BE2C (cell line): ENCODE measurements at regions not wholly inside any gene's neighbourhood (a gene's known extent, or its start where the extent isn't known, plus 50 kb on each side); places are given as distances from the start of the nearest gene placed in this dataset.

Experiments used
- DNase-seq: peaks from one replicate; pipeline ENCODE4 v3.0.0-alpha.2; 2020
- H3K27me3 ChIP-seq: fragments of 250-450 bp; sonication (Bioruptor Pico); 2 replicates; pipeline ENCODE4 v1.5.1; 2020; ENCODE audit warnings: mild to moderate bottlenecking
- H3K36me3 ChIP-seq: fragments of 250-450 bp; sonication (Bioruptor Pico); 2 replicates; pipeline ENCODE4 v1.5.1; 2020; ENCODE audit warnings: mild to moderate bottlenecking
- H3K4me1 ChIP-seq: fragments of 250-450 bp; sonication (Bioruptor Pico); 2 replicates; pipeline ENCODE4 v1.5.1; 2020
- H3K4me3 ChIP-seq: 2 replicates; pipeline ENCODE4 v1.5.1; 2011; ENCODE audit warnings: low read depth, low read length
- H3K9me3 ChIP-seq: fragments of 250-450 bp; sonication (Bioruptor Pico); 2 replicates; pipeline ENCODE4 v1.5.1; 2020
- TF ChIP-seq, protein P1 (sequence below): IDR thresholded peaks from 2 replicates; pipeline ENCODE4 v1.5.1; 2012; ENCODE audit warnings: mild to moderate bottlenecking, low read depth, low read length

DNA sequence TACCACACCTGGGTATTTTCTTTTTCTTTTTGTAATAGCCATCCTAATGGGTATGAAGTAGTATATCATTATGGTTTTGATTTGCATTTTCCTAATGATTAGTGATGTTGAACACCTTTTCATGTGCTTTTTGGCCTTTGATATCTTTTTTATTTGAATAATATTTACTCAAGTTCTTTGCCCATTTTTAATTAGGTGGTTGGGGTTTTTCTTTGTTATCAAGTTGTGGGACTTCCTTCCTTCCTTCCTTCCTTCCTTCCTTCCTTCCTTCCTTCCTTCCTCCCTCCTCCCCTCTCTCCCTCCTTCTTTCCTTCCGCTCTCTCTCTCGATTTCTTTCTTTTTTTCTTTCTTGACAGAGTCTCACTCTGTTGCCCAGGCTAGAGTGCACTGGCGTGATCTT, 75.0 kb upstream of the PDGFD start:
- TF ChIP-seq, protein P1, sequence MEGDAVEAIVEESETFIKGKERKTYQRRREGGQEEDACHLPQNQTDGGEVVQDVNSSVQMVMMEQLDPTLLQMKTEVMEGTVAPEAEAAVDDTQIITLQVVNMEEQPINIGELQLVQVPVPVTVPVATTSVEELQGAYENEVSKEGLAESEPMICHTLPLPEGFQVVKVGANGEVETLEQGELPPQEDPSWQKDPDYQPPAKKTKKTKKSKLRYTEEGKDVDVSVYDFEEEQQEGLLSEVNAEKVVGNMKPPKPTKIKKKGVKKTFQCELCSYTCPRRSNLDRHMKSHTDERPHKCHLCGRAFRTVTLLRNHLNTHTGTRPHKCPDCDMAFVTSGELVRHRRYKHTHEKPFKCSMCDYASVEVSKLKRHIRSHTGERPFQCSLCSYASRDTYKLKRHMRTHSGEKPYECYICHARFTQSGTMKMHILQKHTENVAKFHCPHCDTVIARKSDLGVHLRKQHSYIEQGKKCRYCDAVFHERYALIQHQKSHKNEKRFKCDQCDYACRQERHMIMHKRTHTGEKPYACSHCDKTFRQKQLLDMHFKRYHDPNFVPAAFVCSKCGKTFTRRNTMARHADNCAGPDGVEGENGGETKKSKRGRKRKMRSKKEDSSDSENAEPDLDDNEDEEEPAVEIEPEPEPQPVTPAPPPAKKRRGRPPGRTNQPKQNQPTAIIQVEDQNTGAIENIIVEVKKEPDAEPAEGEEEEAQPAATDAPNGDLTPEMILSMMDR = no peak
- H3K27me3 ChIP-seq = no peaks in the 10 kb centered on the region
- no peak for DNase-seq
- H3K36me3 ChIP-seq = no peaks in the 10 kb centered on the region
- H3K4me1 ChIP-seq = no peaks in the 10 kb centered on the region
- no peak overlapping the region for H3K4me3 ChIP-seq
- no peaks in the 10 kb centered on the region for H3K9me3 ChIP-seq

DNA sequence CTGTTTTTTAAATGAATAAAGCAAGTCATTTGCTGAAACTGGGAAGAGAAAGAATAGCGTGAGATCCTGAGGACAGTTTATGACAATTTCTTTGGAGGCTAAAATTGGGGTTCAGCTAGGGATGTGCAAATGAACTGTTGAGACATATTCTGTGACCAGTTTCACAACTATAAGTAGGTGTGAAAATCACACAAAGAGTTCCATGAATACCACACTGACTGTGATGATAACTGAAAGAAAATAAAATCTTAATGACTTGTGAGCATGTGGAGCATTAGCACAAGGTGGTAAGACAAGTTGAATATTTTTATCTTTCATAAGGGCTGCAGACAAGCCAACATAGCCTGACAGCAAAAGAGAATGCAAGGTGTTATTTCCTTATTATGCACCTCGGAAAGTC, 61.1 kb upstream of the PDGFD start:
- H3K27me3 ChIP-seq = no peaks in the 10 kb centered on the region
- H3K36me3 ChIP-seq = no peaks in the 10 kb centered on the region
- TF ChIP-seq, protein P1 = no peak
- H3K4me3 ChIP-seq = no peak overlapping the region
- no peak for DNase-seq
- H3K9me3 ChIP-seq = no peaks in the 10 kb centered on the region
- H3K4me1 ChIP-seq = no peaks in the 10 kb centered on the region

DNA sequence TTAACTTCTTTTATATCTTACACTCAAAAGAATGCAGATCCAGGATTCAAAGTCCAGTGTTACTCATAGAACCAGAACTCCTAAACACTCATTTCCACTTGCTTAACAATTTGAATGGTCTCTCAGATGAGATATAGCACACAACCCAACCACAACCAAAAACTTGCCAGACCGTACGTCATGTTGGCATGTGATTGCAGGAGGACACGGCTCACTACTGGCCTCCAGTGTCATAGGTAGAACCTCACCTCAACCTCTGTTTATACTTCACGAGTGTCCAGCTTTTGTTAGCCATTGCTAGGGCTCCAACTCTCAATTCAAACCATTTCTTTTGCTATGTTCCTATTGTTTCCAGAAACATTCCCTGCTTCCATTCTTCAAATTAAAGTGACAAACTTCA, 58.5 kb upstream of the PDGFD start:
- TF ChIP-seq, protein P1 = no peak

DNA sequence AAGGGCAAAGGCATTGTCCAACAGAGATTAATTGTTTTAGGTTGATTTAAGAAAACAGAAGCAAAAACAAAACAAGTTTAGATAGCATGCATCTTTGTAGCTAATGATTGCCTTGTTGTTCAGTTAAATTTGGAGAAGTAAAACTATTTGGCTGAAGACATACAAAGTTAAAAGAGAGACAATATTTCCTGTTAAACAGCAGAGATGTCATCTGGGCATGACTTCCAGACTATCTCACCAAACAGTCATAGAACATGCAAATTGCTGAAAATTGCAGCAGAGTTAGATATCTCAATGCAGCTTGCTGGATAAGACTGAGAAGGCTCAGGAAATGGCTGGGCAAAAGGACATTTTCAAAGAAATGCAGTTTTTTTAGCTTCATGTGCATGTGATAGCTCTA, 57.5 kb upstream of the PDGFD start:
- H3K36me3 ChIP-seq = no peaks in the 10 kb centered on the region
- H3K9me3 ChIP-seq = no peaks in the 10 kb centered on the region
- no peak overlapping the region for H3K4me3 ChIP-seq
- no peaks in the 10 kb centered on the region for H3K27me3 ChIP-seq
- TF ChIP-seq, protein P1 = no peak
- H3K4me1 ChIP-seq = no peaks in the 10 kb centered on the region
- no peak for DNase-seq

More for the DNA sequence above, 58.5 kb upstream of the PDGFD start:
- Histone ChIP-seq H3K36me3 (no peaks in the 10 kb centered on the region), H3K27me3 (no peaks in the 10 kb centered on the region), H3K4me3 (no peak overlapping the region), H3K4me1 (no peaks in the 10 kb centered on the region), H3K9me3 (no peaks in the 10 kb centered on the region)
- no peak for DNase-seq

DNA sequence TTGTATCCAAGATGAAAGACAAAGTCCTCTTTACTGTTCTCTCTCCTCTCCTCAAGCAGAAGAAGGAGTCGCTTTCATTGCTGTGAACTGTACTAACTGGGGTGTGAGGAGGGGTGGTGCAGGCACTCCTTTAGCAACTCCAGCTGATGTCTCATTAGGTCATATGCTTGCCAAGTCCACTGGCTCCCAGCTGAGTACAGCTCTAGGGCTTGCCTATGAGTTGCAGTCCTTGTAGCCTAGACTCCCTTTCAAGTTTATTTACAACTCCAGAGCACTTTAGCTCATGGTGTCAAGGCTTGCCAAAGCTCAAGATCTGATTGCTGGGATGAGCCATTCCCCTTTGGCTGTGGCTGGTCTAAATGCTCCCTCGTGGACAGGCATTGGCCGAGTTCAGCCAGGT, 55.1 kb upstream of the PDGFD start:
- H3K9me3 ChIP-seq = no peaks in the 10 kb centered on the region
- H3K4me1 ChIP-seq = no peaks in the 10 kb centered on the region
- no peaks in the 10 kb centered on the region for H3K27me3 ChIP-seq
- no peaks in the 10 kb centered on the region for H3K36me3 ChIP-seq
- H3K4me3 ChIP-seq = no peak overlapping the region
- TF ChIP-seq, protein P1 = no peak
- no peak for DNase-seq

DNA sequence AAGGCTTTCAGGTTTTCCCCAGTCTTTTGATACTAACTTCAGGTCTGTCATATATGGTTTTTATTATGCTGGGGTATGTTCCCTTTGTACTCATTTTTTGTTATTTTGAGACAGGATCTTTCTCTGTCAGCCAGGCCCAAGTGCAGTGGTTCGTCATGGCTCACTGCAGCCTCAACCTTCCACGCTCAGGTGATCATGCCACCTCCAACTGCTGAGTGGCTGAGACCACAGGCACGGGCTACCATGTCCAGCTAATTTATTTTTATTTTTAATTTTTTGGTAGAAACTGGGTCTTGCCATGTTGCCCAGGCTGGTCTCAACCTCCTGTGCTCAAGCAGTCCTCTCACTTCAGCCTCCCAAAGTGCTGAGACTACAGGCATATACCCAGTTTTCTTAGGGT, 50.6 kb upstream of the PDGFD start:
- Histone ChIP-seq H3K36me3 (no peaks in the 10 kb centered on the region), H3K9me3 (no peaks in the 10 kb centered on the region), H3K4me3 (no peak overlapping the region), H3K4me1 (no peaks in the 10 kb centered on the region), H3K27me3 (no peaks in the 10 kb centered on the region)
- TF ChIP-seq, protein P1 = no peak
- no peak for DNase-seq
